ENCODE measurements at regions not wholly inside any gene's neighbourhood (a gene's known extent, or its start where the extent isn't known, plus 50 kb on each side); places are given as distances from the start of the nearest gene placed in this dataset.

DNA sequence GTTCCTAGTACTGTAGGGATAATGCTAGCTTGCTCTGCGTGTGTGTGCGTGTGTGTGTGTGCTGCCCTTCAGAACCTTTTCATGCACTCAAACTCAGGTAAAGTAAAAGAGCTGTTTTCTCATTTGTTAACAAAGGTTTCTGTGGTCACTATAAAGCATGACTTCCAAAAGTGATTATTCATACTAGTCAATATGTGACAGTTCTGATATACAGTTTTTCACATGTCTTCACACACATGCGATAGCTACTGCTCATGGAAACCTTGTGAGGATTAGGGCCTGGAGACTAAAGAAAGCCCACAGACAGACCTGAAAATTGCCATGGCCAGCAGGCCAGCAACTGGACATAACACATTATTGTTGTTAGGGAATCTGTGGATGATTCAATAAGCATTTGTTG is 56.9 kb upstream of the NEMP2 start:
- TF ChIP-seq, protein P1, sequence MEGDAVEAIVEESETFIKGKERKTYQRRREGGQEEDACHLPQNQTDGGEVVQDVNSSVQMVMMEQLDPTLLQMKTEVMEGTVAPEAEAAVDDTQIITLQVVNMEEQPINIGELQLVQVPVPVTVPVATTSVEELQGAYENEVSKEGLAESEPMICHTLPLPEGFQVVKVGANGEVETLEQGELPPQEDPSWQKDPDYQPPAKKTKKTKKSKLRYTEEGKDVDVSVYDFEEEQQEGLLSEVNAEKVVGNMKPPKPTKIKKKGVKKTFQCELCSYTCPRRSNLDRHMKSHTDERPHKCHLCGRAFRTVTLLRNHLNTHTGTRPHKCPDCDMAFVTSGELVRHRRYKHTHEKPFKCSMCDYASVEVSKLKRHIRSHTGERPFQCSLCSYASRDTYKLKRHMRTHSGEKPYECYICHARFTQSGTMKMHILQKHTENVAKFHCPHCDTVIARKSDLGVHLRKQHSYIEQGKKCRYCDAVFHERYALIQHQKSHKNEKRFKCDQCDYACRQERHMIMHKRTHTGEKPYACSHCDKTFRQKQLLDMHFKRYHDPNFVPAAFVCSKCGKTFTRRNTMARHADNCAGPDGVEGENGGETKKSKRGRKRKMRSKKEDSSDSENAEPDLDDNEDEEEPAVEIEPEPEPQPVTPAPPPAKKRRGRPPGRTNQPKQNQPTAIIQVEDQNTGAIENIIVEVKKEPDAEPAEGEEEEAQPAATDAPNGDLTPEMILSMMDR (conservative IDR thresholded peaks at IDR 0.05; ENCODE audit: low read length) = no peak
- TF ChIP-seq EZH2phosphoT487 (IDR thresholded peaks at IDR 0.05; ENCODE audit: borderline replicate concordance) = no peak

Measured in Loucy (cell line).